NCI-H2227 (cell line): ENCODE measurements at regions not wholly inside any gene's neighbourhood (a gene's known extent, or its start where the extent isn't known, plus 50 kb on each side); places are given as distances from the start of the nearest gene placed in this dataset.
A peak's percentile ranks its signal among the peaks of the same experiment; 100 is the strongest.
"Not testable (repeated sequence)": the region's sequence is repeated elsewhere in the genome, so short reads cannot be mapped to it uniquely, and the experiment has no call there.

Source experiments
- DNase-seq: peaks from one replicate; lab custom pipeline; 2025; ENCODE audit not compliant: unreplicated experiment; lab: John Stamatoyannopoulos, UW

- DNase-seq = no peak
These were observed 449.0 kb upstream of the RGS18 start for GRCh38 chr1:191709215-191709614.

- no peak for DNase-seq
These were observed 446.3 kb upstream of the RGS18 start for GRCh38 chr1:191711961-191712360.

GRCh38 chr1:191714845-191715244 lies 443.4 kb upstream of the RGS18 start:
- no peak for DNase-seq

- DNase-seq = no peak
These were observed 428.5 kb upstream of the RGS18 start for GRCh38 chr1:191729742-191730141.

GRCh38 chr1:191731608-191732302 lies 426.5 kb upstream of the RGS18 start:
- DNase-seq = peak; percentile 30

GRCh38 chr1:191734321-191734720 lies 423.9 kb upstream of the RGS18 start:
- DNase-seq = no peak

GRCh38 chr1:191739544-191739943 lies 418.7 kb upstream of the RGS18 start:
- DNase-seq = no peak

GRCh38 chr1:191752342-191752741 lies 405.9 kb upstream of the RGS18 start:
- DNase-seq = no peak

- DNase-seq = no peak
These were observed 398.2 kb upstream of the RGS18 start for GRCh38 chr1:191760016-191760415.

- DNase-seq = no peak
These were observed 369.7 kb upstream of the RGS18 start for GRCh38 chr1:191788551-191788950.

GRCh38 chr1:191798178-191798577 lies 360.1 kb upstream of the RGS18 start:
- no peak for DNase-seq

- peak; percentile 17 for DNase-seq
These were observed 354.0 kb upstream of the RGS18 start for GRCh38 chr1:191804311-191804710.

- not testable (repeated sequence) for DNase-seq
These were observed 344.7 kb upstream of the RGS18 start for GRCh38 chr1:191813593-191813992.

GRCh38 chr1:191818198-191818597 lies 340.1 kb upstream of the RGS18 start:
- DNase-seq = no peak

GRCh38 chr1:191831572-191831971 lies 326.7 kb upstream of the RGS18 start:
- no peak for DNase-seq

GRCh38 chr1:191839891-191840290 lies 318.4 kb upstream of the RGS18 start:
- DNase-seq = no peak

GRCh38 chr1:191851799-191852595 lies 306.3 kb upstream of the RGS18 start:
- no peak for DNase-seq

- DNase-seq = no peak
These were observed 305.4 kb upstream of the RGS18 start for GRCh38 chr1:191852907-191853306.

GRCh38 chr1:191857600-191857999 lies 300.7 kb upstream of the RGS18 start:
- DNase-seq = no peak

GRCh38 chr1:191865479-191865878 lies 292.8 kb upstream of the RGS18 start:
- no peak for DNase-seq

- no peak for DNase-seq
These were observed 292.1 kb upstream of the RGS18 start for GRCh38 chr1:191866155-191866554.

GRCh38 chr1:191869790-191870312 lies 288.4 kb upstream of the RGS18 start:
- no peak for DNase-seq
